DND-41 (cell line): ENCODE measurements at regions not wholly inside any gene's neighbourhood (a gene's known extent, or its start where the extent isn't known, plus 50 kb on each side); places are given as distances from the start of the nearest gene placed in this dataset.

Experiments used
- ATAC-seq: fragments of 200-7000 bp; cut with Tn5 transposase; 3 replicates; pipeline ENCODE4 v1.9.1; 2021; ENCODE audit warnings: low read depth; ENCODE audit not compliant: insufficient read depth
- DNase-seq: peaks from one replicate; pipeline ENCODE4 v3.0.0-alpha.2; 2020
- H2AFZ ChIP-seq: 2 replicates; pipeline ENCODE4 v1.6.0; 2012; ENCODE audit warnings: low read depth, low read length
- H3K27ac ChIP-seq: 2 replicates; pipeline ENCODE4 v1.5.1; 2012; ENCODE audit warnings: low read length, inconsistent platforms
- H3K27me3 ChIP-seq: fragments of 200-600 bp; sonication (generic); 2 replicates; pipeline ENCODE4 v1.6.0; 2012; ENCODE audit warnings: low read length, mild to moderate bottlenecking, inconsistent platforms; ENCODE audit not compliant: insufficient read depth, poor library complexity
- H3K36me3 ChIP-seq: 2 replicates; pipeline ENCODE4 v1.5.1; 2012; ENCODE audit warnings: low read length, inconsistent platforms; ENCODE audit not compliant: insufficient read depth
- H3K4me1 ChIP-seq: 2 replicates; pipeline ENCODE4 v1.5.1; 2012; ENCODE audit warnings: mild to moderate bottlenecking, low read length; ENCODE audit not compliant: insufficient read depth
- H3K4me2 ChIP-seq: 2 replicates; pipeline ENCODE4 v1.6.0; 2012; ENCODE audit warnings: mild to moderate bottlenecking, moderate library complexity, low read length, inconsistent platforms; ENCODE audit not compliant: insufficient read depth
- H3K4me3 ChIP-seq, 2 experiments: fragments of 200-600 bp in 1 of 2; shearing (Covaris generic) in 1 of 2; 2 replicates each; pipeline ENCODE4 v1.5.1; 2012 to 2016; ENCODE audit warnings: inconsistent platforms in 2 of 2, low read length in 2 of 2, mild to moderate bottlenecking in 2 of 2, low read depth in 1 of 2, moderate library complexity in 1 of 2
- H3K79me2 ChIP-seq: 2 replicates; pipeline ENCODE4 v1.6.0; 2012; ENCODE audit warnings: low read length, inconsistent platforms; ENCODE audit not compliant: insufficient read depth
- H3K9ac ChIP-seq: 2 replicates; pipeline ENCODE4 v1.6.0; 2012; ENCODE audit warnings: low read depth, mild to moderate bottlenecking, inconsistent platforms, low read length, moderate library complexity
- H3K9me3 ChIP-seq: 2 replicates; pipeline ENCODE4 v1.5.1; 2012; ENCODE audit warnings: low read length, moderate library complexity, mild to moderate bottlenecking, inconsistent platforms; ENCODE audit not compliant: insufficient read depth, severe bottlenecking
- H4K20me1 ChIP-seq: 2 replicates; pipeline ENCODE4 v1.6.0; 2012; ENCODE audit warnings: low read length; ENCODE audit not compliant: insufficient read depth
- EZH2 ChIP-seq: IDR thresholded peaks from 3 replicates; pipeline ENCODE4 v1.6.1; 2012; ENCODE audit warnings: borderline replicate concordance, low read depth, mild to moderate bottlenecking, moderate library complexity, low read length, inconsistent platforms; ENCODE audit not compliant: severe bottlenecking
- TF ChIP-seq, protein P1 (sequence below): IDR thresholded peaks from 2 replicates; pipeline ENCODE4 v1.5.1; 2012; ENCODE audit warnings: borderline replicate concordance, low read length, moderate library complexity, mild to moderate bottlenecking; ENCODE audit not compliant: poor library complexity, severe bottlenecking; ENCODE audit errors: extremely low read depth

DNA sequence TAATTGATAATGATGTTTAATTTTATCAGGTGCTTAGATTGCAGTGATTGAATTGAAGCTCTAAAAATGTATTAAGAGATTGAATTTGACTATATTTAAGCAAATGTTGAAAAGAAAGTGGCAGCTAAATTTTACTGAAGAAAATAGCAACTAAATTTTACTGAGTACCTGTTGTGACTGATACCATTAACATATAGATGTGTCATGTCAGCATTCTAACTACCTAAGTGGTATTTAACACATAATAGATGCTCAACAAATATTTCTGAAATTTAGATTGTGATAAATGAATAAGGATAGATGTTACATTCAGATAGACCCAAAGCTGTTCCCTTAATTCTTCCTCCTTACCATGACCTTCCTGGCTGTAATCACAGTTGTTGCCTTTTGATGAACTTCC is 350.9 kb upstream of the VWC2 start:
- no peak for DNase-seq
- ATAC-seq: no peak
- H3K27me3 ChIP-seq: no peaks in the 10 kb centered on the region

DNA sequence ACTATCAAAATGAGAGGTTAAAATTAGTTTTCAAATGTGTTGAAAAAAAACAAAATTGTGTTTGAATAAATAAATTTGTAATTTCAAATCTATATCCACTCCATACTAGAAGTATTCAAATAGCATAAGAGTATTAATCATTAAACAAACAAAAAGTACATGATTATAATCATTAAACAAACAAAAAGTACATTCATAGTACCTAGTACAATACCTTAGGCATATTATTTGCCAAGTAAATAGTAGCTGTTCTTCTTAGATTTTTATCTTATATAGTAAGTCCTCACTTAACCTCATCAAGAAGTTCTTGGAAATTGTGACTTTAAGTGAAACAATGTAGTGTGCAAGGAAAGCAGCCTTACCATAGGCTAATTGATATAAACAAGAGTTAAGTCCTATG is 349.3 kb upstream of the VWC2 start:
- no peak overlapping the region for H3K9ac ChIP-seq
- H3K27ac ChIP-seq: no peak overlapping the region
- H4K20me1 ChIP-seq: no peaks in the 10 kb centered on the region
- TF ChIP-seq, protein P1, sequence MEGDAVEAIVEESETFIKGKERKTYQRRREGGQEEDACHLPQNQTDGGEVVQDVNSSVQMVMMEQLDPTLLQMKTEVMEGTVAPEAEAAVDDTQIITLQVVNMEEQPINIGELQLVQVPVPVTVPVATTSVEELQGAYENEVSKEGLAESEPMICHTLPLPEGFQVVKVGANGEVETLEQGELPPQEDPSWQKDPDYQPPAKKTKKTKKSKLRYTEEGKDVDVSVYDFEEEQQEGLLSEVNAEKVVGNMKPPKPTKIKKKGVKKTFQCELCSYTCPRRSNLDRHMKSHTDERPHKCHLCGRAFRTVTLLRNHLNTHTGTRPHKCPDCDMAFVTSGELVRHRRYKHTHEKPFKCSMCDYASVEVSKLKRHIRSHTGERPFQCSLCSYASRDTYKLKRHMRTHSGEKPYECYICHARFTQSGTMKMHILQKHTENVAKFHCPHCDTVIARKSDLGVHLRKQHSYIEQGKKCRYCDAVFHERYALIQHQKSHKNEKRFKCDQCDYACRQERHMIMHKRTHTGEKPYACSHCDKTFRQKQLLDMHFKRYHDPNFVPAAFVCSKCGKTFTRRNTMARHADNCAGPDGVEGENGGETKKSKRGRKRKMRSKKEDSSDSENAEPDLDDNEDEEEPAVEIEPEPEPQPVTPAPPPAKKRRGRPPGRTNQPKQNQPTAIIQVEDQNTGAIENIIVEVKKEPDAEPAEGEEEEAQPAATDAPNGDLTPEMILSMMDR: no peak
- no peak for TF ChIP-seq EZH2
- DNase-seq (no peak), ATAC-seq (no peak)
- H3K36me3 ChIP-seq: no peaks in the 10 kb centered on the region
- no peak overlapping the region for H3K4me3 ChIP-seq
- H2AFZ ChIP-seq: no peak overlapping the region
- no peaks in the 10 kb centered on the region for H3K27me3 ChIP-seq
- no peaks in the 10 kb centered on the region for H3K79me2 ChIP-seq
- H3K9me3 ChIP-seq: no peaks in the 10 kb centered on the region
- H3K4me1 ChIP-seq: no peaks in the 10 kb centered on the region
- no peak overlapping the region for H3K4me2 ChIP-seq

More for the DNA sequence above, 350.9 kb upstream of the VWC2 start:
- no peak overlapping the region for H3K4me3 ChIP-seq
- H3K79me2 ChIP-seq: no peaks in the 10 kb centered on the region
- H2AFZ ChIP-seq: no peak overlapping the region
- H4K20me1 ChIP-seq: no peaks in the 10 kb centered on the region
- H3K36me3 ChIP-seq: no peaks in the 10 kb centered on the region
- no peak overlapping the region for H3K9ac ChIP-seq
- no peak overlapping the region for H3K4me2 ChIP-seq
- no peaks in the 10 kb centered on the region for H3K9me3 ChIP-seq
- no peak overlapping the region for H3K27ac ChIP-seq
- no peaks in the 10 kb centered on the region for H3K4me1 ChIP-seq
- TF ChIP-seq EZH2: no peak
- TF ChIP-seq, protein P1: no peak

- H3K79me2 ChIP-seq: no peaks in the 10 kb centered on the region
- DNase-seq: no peak
- TF ChIP-seq, protein P1: no peak
- TF ChIP-seq EZH2: no peak
- H3K27ac ChIP-seq: no peak overlapping the region
- H3K9me3 ChIP-seq: no peaks in the 10 kb centered on the region
- no peaks in the 10 kb centered on the region for H3K36me3 ChIP-seq
- H3K4me1 ChIP-seq: no peaks in the 10 kb centered on the region
- no peak overlapping the region for H2AFZ ChIP-seq
- H3K4me2 ChIP-seq: no peak overlapping the region
- no peak for ATAC-seq
- H3K4me3 ChIP-seq: no peak overlapping the region
- H4K20me1 ChIP-seq: no peaks in the 10 kb centered on the region
- H3K27me3 ChIP-seq: no peaks in the 10 kb centered on the region
- H3K9ac ChIP-seq: no peak overlapping the region
Observed at GRCh38 chr7:49425277-49425818, 348.1 kb upstream of the VWC2 start.

GRCh38 chr7:49432254-49432653 is 341.2 kb upstream of the VWC2 start:
- ATAC-seq: no peak
- H2AFZ ChIP-seq: no peak overlapping the region
- no peaks in the 10 kb centered on the region for H3K36me3 ChIP-seq
- no peak for DNase-seq
- no peak overlapping the region for H3K4me3 ChIP-seq
- H3K9me3 ChIP-seq: no peaks in the 10 kb centered on the region
- no peak overlapping the region for H3K9ac ChIP-seq
- no peaks in the 10 kb centered on the region for H4K20me1 ChIP-seq
- no peak overlapping the region for H3K4me2 ChIP-seq
- no peaks in the 10 kb centered on the region for H3K79me2 ChIP-seq
- TF ChIP-seq, protein P1: no peak
- TF ChIP-seq EZH2: no peak
- H3K27ac ChIP-seq: no peak overlapping the region
- H3K4me1 ChIP-seq: no peaks in the 10 kb centered on the region
- no peaks in the 10 kb centered on the region for H3K27me3 ChIP-seq
